IMR-90 (cell line): ENCODE measurements at regions not wholly inside any gene's neighbourhood (a gene's known extent, or its start where the extent isn't known, plus 50 kb on each side); places are given as distances from the start of the nearest gene placed in this dataset.

ENCODE experiments used
- CEBPB ChIP-seq: IDR thresholded peaks from 2 replicates; pipeline ENCODE4 v1.6.1; 2012; ENCODE audit warnings: low read depth, low read length, improper control_type of control experiment
- CHD1 ChIP-seq: IDR thresholded peaks from 2 replicates; pipeline ENCODE4 v1.6.1; 2012; ENCODE audit warnings: low read depth, low read length, improper control_type of control experiment
- MXI1 ChIP-seq: IDR thresholded peaks from 2 replicates; pipeline ENCODE4 v1.6.1; 2012; ENCODE audit warnings: low read depth, mild to moderate bottlenecking, low read length, moderate library complexity, borderline replicate concordance
- POLR2A ChIP-seq: IDR thresholded peaks from 2 replicates; pipeline ENCODE4 v1.6.1; 2012; ENCODE audit warnings: mild to moderate bottlenecking, low read depth, low read length
- SMC3 ChIP-seq: fragments of 150-350 bp; IDR thresholded peaks from 2 replicates; pipeline ENCODE4 v1.6.1; 2016; ENCODE audit warnings: low read depth, mild to moderate bottlenecking, antibody characterized with exemption, low read length, moderate library complexity
- TF ChIP-seq, protein P1 (sequence below): fragments of 150-350 bp; IDR thresholded peaks from 2 replicates; pipeline ENCODE4 v1.6.1; 2017; ENCODE audit warnings: mild to moderate bottlenecking, antibody characterized with exemption, low read length, low read depth
- TF ChIP-seq, protein P2 (sequence below): conservative IDR thresholded peaks from 2 replicates; pipeline ENCODE4 v1.5.1; 2012; ENCODE audit warnings: mild to moderate bottlenecking, low read depth, low read length, improper control_type of control experiment

GRCh38 chr6:114783083-114783482 lies 440.3 kb upstream of the HS3ST5 start:
- TF ChIP-seq, protein P1, sequence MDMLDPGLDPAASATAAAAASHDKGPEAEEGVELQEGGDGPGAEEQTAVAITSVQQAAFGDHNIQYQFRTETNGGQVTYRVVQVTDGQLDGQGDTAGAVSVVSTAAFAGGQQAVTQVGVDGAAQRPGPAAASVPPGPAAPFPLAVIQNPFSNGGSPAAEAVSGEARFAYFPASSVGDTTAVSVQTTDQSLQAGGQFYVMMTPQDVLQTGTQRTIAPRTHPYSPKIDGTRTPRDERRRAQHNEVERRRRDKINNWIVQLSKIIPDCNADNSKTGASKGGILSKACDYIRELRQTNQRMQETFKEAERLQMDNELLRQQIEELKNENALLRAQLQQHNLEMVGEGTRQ = no peak
- TF ChIP-seq, protein P2, sequence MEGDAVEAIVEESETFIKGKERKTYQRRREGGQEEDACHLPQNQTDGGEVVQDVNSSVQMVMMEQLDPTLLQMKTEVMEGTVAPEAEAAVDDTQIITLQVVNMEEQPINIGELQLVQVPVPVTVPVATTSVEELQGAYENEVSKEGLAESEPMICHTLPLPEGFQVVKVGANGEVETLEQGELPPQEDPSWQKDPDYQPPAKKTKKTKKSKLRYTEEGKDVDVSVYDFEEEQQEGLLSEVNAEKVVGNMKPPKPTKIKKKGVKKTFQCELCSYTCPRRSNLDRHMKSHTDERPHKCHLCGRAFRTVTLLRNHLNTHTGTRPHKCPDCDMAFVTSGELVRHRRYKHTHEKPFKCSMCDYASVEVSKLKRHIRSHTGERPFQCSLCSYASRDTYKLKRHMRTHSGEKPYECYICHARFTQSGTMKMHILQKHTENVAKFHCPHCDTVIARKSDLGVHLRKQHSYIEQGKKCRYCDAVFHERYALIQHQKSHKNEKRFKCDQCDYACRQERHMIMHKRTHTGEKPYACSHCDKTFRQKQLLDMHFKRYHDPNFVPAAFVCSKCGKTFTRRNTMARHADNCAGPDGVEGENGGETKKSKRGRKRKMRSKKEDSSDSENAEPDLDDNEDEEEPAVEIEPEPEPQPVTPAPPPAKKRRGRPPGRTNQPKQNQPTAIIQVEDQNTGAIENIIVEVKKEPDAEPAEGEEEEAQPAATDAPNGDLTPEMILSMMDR = no peak
- TF ChIP-seq CEBPB (no peak), CHD1 (no peak), POLR2A (no peak), MXI1 (no peak), SMC3 (no peak)
